OCI-LY7 (cell line): ENCODE measurements at regions not wholly inside any gene's neighbourhood (a gene's known extent, or its start where the extent isn't known, plus 50 kb on each side); places are given as distances from the start of the nearest gene placed in this dataset.

Experiments
- BruUV-seq: library from RNA; stranded (reverse); fragments of 400-500 nt; replicated peaks from 2 replicates; lab custom pipeline; 2021; lab: Mats Ljungman, UMichigan
- CTCF ChIA-PET: fragments of 300-600 bp; sonication (Branson Sonifier 250); formaldehyde crosslinking; loops from one replicate; lab custom pipeline; 2022; ENCODE audit warnings: antibody characterized with exemption; ENCODE audit not compliant: unreplicated experiment; lab: Charles Lee
- POLR2A ChIA-PET: fragments of 300-600 bp; sonication (Branson Sonifier 250); formaldehyde crosslinking; loops from one replicate; lab custom pipeline; 2022; ENCODE audit warnings: antibody characterized with exemption; lab: Charles Lee
- DNase-seq: peaks from one replicate; pipeline ENCODE4 v3.0.0-alpha.2; 2015; ENCODE audit warnings: low spot score
- H2AFZ ChIP-seq: fragments of 200-600 bp; sonication (generic), shearing (Covaris generic); 2 replicates; pipeline ENCODE4 v1.6.1; 2014; ENCODE audit warnings: mild to moderate bottlenecking, antibody characterized with exemption, low read length, moderate library complexity
- H3K27ac ChIP-seq: fragments of 200-600 bp; sonication (generic); 2 replicates; pipeline ENCODE4 v1.5.1; 2014; ENCODE audit warnings: mixed run types, low read depth, mild to moderate bottlenecking, moderate library complexity, low read length, inconsistent platforms; ENCODE audit not compliant: poor library complexity, severe bottlenecking
- H3K36me3 ChIP-seq: fragments of 200-600 bp; sonication (generic); 2 replicates; pipeline ENCODE4 v1.6.1; 2014; ENCODE audit warnings: mild to moderate bottlenecking, antibody characterized with exemption, low read length, moderate library complexity, mixed read lengths; ENCODE audit not compliant: insufficient read depth
- H3K4me1 ChIP-seq: fragments of 200-600 bp; sonication (generic); 2 replicates; pipeline ENCODE4 v1.5.1; 2014; ENCODE audit warnings: mild to moderate bottlenecking, low read length; ENCODE audit not compliant: insufficient read depth, poor library complexity, severe bottlenecking
- H3K4me2 ChIP-seq: fragments of 200-600 bp; sonication (generic); 2 replicates; pipeline ENCODE4 v1.6.1; 2014; ENCODE audit warnings: mild to moderate bottlenecking, low read length
- H3K4me3 ChIP-seq: fragments of 200-600 bp; sonication (generic); 2 replicates; pipeline ENCODE4 v1.5.1; 2014; ENCODE audit warnings: mild to moderate bottlenecking, low read depth, low read length; ENCODE audit not compliant: poor library complexity, severe bottlenecking
- H3K79me2 ChIP-seq: fragments of 200-600 bp; sonication (generic); 2 replicates; pipeline ENCODE4 v1.6.1; 2016; ENCODE audit warnings: low read depth, mild to moderate bottlenecking, low read length, moderate library complexity, mixed read lengths; ENCODE audit not compliant: insufficient read depth
- H3K9me2 ChIP-seq: fragments of 200-600 bp; sonication (generic); 2 replicates; pipeline ENCODE4 v1.6.1; 2016; ENCODE audit warnings: mild to moderate bottlenecking, low read length, mixed read lengths; ENCODE audit not compliant: insufficient read depth
- H3K9me3 ChIP-seq: fragments of 200-600 bp; sonication (generic); 2 replicates; pipeline ENCODE4 v1.6.1; 2014; ENCODE audit warnings: mild to moderate bottlenecking, mixed run types, low read length, mixed read lengths
- H4K20me1 ChIP-seq: fragments of 200-600 bp; sonication (generic); 2 replicates; pipeline ENCODE4 v1.6.1; 2014; ENCODE audit warnings: mild to moderate bottlenecking, antibody characterized with exemption, low read length, moderate library complexity, mixed read lengths; ENCODE audit not compliant: insufficient read depth
- CTCF ChIP-seq: fragments of 200-600 bp; sonication (generic); conservative IDR thresholded peaks from 2 replicates; pipeline ENCODE4 v1.5.1; 2014; ENCODE audit warnings: mild to moderate bottlenecking, antibody characterized with exemption, low read length, moderate library complexity, mixed read lengths
- EZH2phosphoT487 ChIP-seq: fragments of 200-600 bp; sonication (generic); IDR thresholded peaks from 2 replicates; pipeline ENCODE4 v1.6.1; 2018; ENCODE audit warnings: low read depth, borderline replicate concordance, mild to moderate bottlenecking, mixed run types, antibody characterized with exemption, low read length, moderate library complexity, mixed read lengths
- intact Hi-C: fragments of 100-400 bp; cut with micrococcal nuclease; formaldehyde crosslinking; loops from one replicate; pipeline ENCODE4 v1.10.0; 2022; ENCODE audit not compliant: unreplicated experiment

DNA sequence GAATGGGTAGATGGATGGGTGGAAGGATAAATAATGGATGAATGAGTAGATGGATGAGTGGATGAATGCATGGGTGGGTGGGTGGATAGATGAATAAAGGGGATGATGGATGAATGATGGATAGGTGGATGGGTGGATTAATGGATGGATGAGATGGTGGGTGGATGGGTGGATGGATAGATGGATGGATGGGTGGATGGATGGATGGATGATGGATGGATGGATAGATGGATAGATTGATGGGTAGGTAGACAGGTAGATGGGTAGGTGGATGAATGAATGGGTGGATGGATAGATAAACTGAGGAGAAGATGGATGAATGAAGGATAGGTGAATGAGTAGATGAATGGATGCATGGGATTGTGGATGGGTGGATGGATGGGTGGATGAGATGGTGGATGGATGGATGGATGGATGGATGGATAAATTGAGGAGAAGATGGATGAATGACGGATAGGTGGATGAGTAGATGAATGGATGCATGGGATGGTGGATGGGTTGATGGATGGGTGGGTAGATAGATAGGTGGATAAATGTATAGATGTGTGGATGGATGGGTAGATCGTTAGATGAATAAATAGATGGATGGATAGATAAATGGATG is 331.3 kb downstream of the MN1 start:
- TF ChIP-seq CTCF (no peak), EZH2phosphoT487 (no peak)
- Histone ChIP-seq H3K79me2 (no peaks in the 10 kb centered on the region), H3K27ac (no peak overlapping the region), H4K20me1 (no peaks in the 10 kb centered on the region), H2AFZ (no peak overlapping the region), H3K9me3 (no peaks in the 10 kb centered on the region), H3K4me2 (no peak overlapping the region), H3K4me3 (no peak overlapping the region), H3K36me3 (no peaks in the 10 kb centered on the region), H3K9me2 (no peaks in the 10 kb centered on the region), H3K4me1 (peaks cover 5% of the 10 kb centered on the region)
- DNase-seq: no peak
- intact Hi-C loops: no loop called here
- no TSS peak for BruUV-seq
- CTCF ChIA-PET: no interaction called here
- POLR2A ChIA-PET: no interaction called here

- DNase-seq: no peak
- Histone ChIP-seq H3K79me2 (no peaks in the 10 kb centered on the region), H4K20me1 (no peaks in the 10 kb centered on the region), H2AFZ (no peak overlapping the region), H3K4me3 (no peak overlapping the region), H3K27ac (no peak overlapping the region), H3K4me1 (peaks cover 6% of the 10 kb centered on the region), H3K9me3 (no peaks in the 10 kb centered on the region), H3K36me3 (no peaks in the 10 kb centered on the region), H3K4me2 (no peak overlapping the region), H3K9me2 (no peaks in the 10 kb centered on the region)
- TF ChIP-seq CTCF (no peak), EZH2phosphoT487 (no peak)
- ChIA-PET CTCF (no interaction called here), POLR2A (no interaction called here)
- BruUV-seq: no TSS peak
- intact Hi-C loops: no loop called here
Observed at GRCh38 chr22:27472975-27473374, 328.6 kb downstream of the MN1 start.

GRCh38 chr22:27473533-27473932 is 328.0 kb downstream of the MN1 start:
- H3K9me3 ChIP-seq: no peaks in the 10 kb centered on the region
- H2AFZ ChIP-seq: no peak overlapping the region
- TF ChIP-seq EZH2phosphoT487: no peak
- TF ChIP-seq CTCF: no peak
- intact Hi-C loops: no loop called here
- H3K4me1 ChIP-seq: peaks cover 6% of the 10 kb centered on the region
- no peak for DNase-seq
- no peaks in the 10 kb centered on the region for H3K36me3 ChIP-seq
- no peaks in the 10 kb centered on the region for H3K79me2 ChIP-seq
- ChIA-PET CTCF (no interaction called here), POLR2A (no interaction called here)
- no peak overlapping the region for H3K4me2 ChIP-seq
- H3K27ac ChIP-seq: no peak overlapping the region
- no peaks in the 10 kb centered on the region for H4K20me1 ChIP-seq
- no peak overlapping the region for H3K4me3 ChIP-seq
- H3K9me2 ChIP-seq: no peaks in the 10 kb centered on the region
- no TSS peak for BruUV-seq
